Cardiac fibroblast (primary cell): ENCODE measurements at regions not wholly inside any gene's neighbourhood (a gene's known extent, or its start where the extent isn't known, plus 50 kb on each side); places are given as distances from the start of the nearest gene placed in this dataset.

Experiments
- DNase-seq, 2 donors: peaks; one replicate each; pipeline versions ENCODE4 v3.0.0 to v3.0.0-alpha.2; 2010; ENCODE audit warnings: low read depth in 2 of 2
- H3K4me3 ChIP-seq, 2 donors: replicated peaks in 1 of 2; 1 replicate in 1 of 2; 2 replicates in 1 of 2; pipeline ENCODE4 v1.5.1; 2011; ENCODE audit warnings: low read depth in 2 of 2, low read length in 2 of 2, mild to moderate bottlenecking in 2 of 2, moderate library complexity in 1 of 2
- CTCF ChIP-seq: IDR thresholded peaks from one replicate; pipeline ENCODE4 v1.5.1; 2011; ENCODE audit warnings: low read depth, mild to moderate bottlenecking, low read length, inconsistent platforms

- no peak for DNase-seq
- no peak for TF ChIP-seq CTCF
- H3K4me3 ChIP-seq, result no peak overlapping the region
Measured at GRCh38 chr14:105859717-105860614, 333.6 kb downstream of the TMEM121 start.

GRCh38 chr14:105860615-105861580, 334.5 kb downstream of the TMEM121 start:
- no peak overlapping the region for H3K4me3 ChIP-seq
- DNase-seq, result no peak
- no peak for TF ChIP-seq CTCF

- DNase-seq, result no peak
- no peak overlapping the region for H3K4me3 ChIP-seq
- TF ChIP-seq CTCF, result no peak
Measured at GRCh38 chr14:105861985-105862465, 335.6 kb downstream of the TMEM121 start.

- no peak overlapping the region for H3K4me3 ChIP-seq
- DNase-seq, result no peak
Measured at GRCh38 chr14:105862581-105863239, 336.3 kb downstream of the TMEM121 start.

GRCh38 chr14:105863296-105864108, 337.1 kb downstream of the TMEM121 start:
- no peak overlapping the region for H3K4me3 ChIP-seq

More at GRCh38 chr14:105862581-105863239, 336.3 kb downstream of the TMEM121 start:
- no peak for TF ChIP-seq CTCF

More at GRCh38 chr14:105863296-105864108, 337.1 kb downstream of the TMEM121 start:
- no peak for DNase-seq
- no peak for TF ChIP-seq CTCF
